Adipocyte (in vitro differentiated cells): ENCODE measurements at regions not wholly inside any gene's neighbourhood (a gene's known extent, or its start where the extent isn't known, plus 50 kb on each side); places are given as distances from the start of the nearest gene placed in this dataset.

Experiments
- DNase-seq: peaks from one replicate; pipeline ENCODE4 v3.0.0-alpha.2; 2015; ENCODE audit warnings: low read depth
- H3K27me3 ChIP-seq: replicated peaks from 2 replicates; pipeline ENCODE4 v1.7.0; 2013; ENCODE audit warnings: mild to moderate bottlenecking, low read length, moderate library complexity; ENCODE audit not compliant: control insufficient read depth, insufficient read depth
- H3K36me3 ChIP-seq: 2 replicates; pipeline ENCODE4 v1.7.0; 2013; ENCODE audit warnings: low read length, mild to moderate bottlenecking, moderate library complexity; ENCODE audit not compliant: control insufficient read depth, insufficient read depth, severe bottlenecking
- H3K4me1 ChIP-seq: 2 replicates; pipeline ENCODE4 v1.7.0; 2013; ENCODE audit warnings: mild to moderate bottlenecking, low read length, moderate library complexity; ENCODE audit not compliant: control insufficient read depth, insufficient read depth
- H3K4me3 ChIP-seq: 2 replicates; pipeline ENCODE4 v1.7.0; 2013; ENCODE audit warnings: mild to moderate bottlenecking, low read length, moderate library complexity
- H3K9ac ChIP-seq: 2 replicates; pipeline ENCODE4 v1.7.0; 2013; ENCODE audit warnings: mild to moderate bottlenecking, low read length, moderate library complexity
- H3K9me3 ChIP-seq: 2 replicates; pipeline ENCODE4 v1.7.0; 2013; ENCODE audit warnings: mild to moderate bottlenecking, low read length, moderate library complexity; ENCODE audit not compliant: control insufficient read depth

DNA sequence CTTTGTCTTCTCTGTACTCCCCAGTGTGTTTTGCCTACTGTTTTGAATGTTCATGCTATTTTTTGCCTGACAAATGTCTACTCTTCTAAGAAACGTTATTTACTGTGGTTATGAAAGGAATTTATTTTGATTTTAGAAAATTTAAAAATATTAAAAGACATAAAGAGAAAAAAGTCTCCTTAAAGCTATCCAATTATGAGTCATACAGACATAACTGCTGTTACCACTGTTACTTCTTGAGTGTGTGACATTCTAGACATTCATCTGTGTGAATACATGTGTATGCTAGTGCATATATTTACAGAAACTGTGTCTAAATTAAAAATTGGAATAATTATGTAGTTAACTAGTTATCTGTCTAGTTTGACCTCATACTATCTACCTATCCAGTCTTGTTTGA, 187.6 kb upstream of the SGCG start:
- Histone ChIP-seq H3K4me3 (no peak overlapping the region), H3K4me1 (no peaks in the 10 kb centered on the region), H3K36me3 (no peaks in the 10 kb centered on the region), H3K27me3 (no peaks in the 10 kb centered on the region), H3K9ac (no peak overlapping the region), H3K9me3 (no peaks in the 10 kb centered on the region)
- DNase-seq = no peak

DNA sequence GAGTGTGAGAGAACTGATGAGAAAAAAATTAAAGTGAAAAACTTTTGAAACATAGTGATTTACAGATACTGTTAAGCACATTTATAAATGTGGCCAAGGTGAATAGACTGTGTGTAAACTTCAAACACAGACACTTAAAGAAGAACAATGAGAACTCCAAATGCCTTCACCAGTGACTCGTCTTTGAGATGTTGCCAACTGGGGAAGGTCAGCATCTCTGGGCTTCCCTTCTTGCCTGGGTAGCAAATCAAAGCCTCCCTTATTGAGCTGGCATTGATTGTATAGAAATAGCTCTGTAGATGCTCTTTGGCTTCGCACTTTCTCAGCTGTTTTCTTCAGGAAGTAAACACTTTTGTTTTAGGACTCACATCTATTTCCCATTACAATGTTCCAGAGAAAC, 177.3 kb upstream of the SGCG start:
- Histone ChIP-seq H3K27me3 (no peaks in the 10 kb centered on the region), H3K9me3 (no peaks in the 10 kb centered on the region), H3K4me1 (no peaks in the 10 kb centered on the region), H3K9ac (no peak overlapping the region), H3K4me3 (no peak overlapping the region), H3K36me3 (no peaks in the 10 kb centered on the region)
- DNase-seq = no peak

DNA sequence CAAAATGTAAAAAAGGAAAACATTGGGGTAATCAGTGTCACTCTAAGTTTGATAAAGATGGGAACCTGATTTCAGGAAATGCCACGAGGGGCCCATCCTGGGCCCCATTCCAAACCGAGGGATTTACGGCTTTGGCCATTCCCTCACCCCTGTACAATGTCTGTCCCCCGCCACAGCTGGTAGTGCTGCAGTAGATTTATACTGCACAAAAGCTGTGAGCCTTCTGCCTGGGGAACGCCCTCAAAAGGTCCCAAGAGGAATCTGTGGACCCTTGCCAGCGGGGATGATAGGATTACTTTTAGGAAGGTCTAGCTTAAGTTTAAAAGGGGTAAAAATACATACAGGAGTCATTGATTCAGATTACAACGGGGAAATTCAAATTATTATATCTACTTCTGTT, 173.4 kb upstream of the SGCG start:
- no peak for DNase-seq
- H3K9me3 ChIP-seq = peaks cover 1% of the 10 kb centered on the region

DNA sequence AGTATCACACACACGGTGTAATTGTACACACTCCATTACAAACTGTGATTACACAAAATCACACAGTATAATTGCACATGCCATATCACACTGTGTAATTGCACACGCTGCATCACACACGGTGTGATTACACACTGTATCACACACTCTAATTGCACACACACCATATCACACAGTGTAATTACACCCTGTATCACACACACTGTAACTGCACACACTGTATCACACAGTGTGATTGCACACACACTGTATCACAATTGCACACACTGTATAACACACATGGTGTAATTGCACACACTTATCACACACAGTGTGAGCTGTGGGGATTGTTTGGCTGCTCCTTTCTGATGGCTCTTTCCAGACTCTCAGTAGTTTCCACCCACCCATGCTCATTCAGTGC, 162.6 kb upstream of the SGCG start:
- H3K4me3 ChIP-seq = no peak overlapping the region
- H3K9me3 ChIP-seq = peaks cover 14% of the 10 kb centered on the region
- no peak for DNase-seq
- no peaks in the 10 kb centered on the region for H3K4me1 ChIP-seq
- no peaks in the 10 kb centered on the region for H3K36me3 ChIP-seq
- no peak overlapping the region for H3K9ac ChIP-seq
- no peaks in the 10 kb centered on the region for H3K27me3 ChIP-seq

More for the DNA sequence above, 173.4 kb upstream of the SGCG start:
- H3K27me3 ChIP-seq = peaks cover 5% of the 10 kb centered on the region
- no peak overlapping the region for H3K4me3 ChIP-seq
- no peak overlapping the region for H3K9ac ChIP-seq
- H3K36me3 ChIP-seq = no peaks in the 10 kb centered on the region
- no peaks in the 10 kb centered on the region for H3K4me1 ChIP-seq

DNA sequence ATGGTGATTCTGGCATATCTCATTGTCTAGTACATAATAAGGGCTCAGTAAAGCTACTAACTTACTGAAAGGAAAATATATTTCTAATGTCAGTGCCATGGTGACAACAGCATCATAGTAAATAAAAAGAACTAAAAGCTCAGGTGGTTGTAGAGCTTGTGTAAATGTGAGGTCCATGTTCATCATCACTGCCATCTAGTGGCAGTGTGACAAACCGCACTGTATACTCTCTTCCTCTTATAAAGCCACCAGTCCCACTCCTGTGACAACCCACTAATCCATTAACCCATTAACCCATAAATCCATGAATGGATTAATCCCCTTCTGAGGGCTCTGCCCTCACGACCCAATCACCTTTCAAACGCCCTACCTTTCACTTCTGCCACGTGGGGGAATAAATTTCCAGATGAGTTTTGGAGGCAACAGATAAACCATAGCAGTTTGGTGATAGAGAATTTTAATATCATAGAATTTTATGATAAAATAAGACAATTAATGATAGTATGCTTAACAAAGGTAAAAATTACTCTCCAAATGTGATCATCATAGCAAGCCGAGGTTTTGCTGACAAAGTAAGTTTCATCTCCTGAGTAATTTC, 160.4 kb upstream of the SGCG start:
- no peaks in the 10 kb centered on the region for H3K36me3 ChIP-seq
- H3K27me3 ChIP-seq = no peaks in the 10 kb centered on the region
- peak; percentile 72 for DNase-seq
- no peaks in the 10 kb centered on the region for H3K4me1 ChIP-seq
- no peak overlapping the region for H3K9ac ChIP-seq
- H3K4me3 ChIP-seq = no peak overlapping the region
- peaks cover 14% of the 10 kb centered on the region for H3K9me3 ChIP-seq

DNA sequence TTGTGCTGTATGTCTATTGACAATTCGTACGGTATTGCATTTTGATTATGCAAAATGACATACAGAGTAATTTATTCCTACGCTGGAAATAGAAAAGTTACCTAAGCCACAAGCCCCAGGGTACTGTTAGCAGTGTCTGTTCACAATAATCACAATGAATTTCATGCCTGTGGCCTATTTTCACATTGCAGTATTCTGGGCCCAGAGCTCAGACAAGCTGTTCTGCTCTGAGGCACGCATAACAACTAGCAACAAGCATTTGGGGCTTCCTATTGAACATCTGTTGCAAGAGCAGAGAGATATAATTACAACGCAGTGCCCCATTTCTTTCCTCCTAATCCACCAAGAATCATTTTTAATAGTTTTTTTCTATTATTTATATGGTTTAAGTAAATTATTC, 158.9 kb upstream of the SGCG start:
- Histone ChIP-seq H3K4me1 (no peaks in the 10 kb centered on the region), H3K9me3 (no peaks in the 10 kb centered on the region), H3K9ac (no peak overlapping the region), H3K36me3 (no peaks in the 10 kb centered on the region), H3K4me3 (no peak overlapping the region), H3K27me3 (no peaks in the 10 kb centered on the region)
- no peak for DNase-seq

DNA sequence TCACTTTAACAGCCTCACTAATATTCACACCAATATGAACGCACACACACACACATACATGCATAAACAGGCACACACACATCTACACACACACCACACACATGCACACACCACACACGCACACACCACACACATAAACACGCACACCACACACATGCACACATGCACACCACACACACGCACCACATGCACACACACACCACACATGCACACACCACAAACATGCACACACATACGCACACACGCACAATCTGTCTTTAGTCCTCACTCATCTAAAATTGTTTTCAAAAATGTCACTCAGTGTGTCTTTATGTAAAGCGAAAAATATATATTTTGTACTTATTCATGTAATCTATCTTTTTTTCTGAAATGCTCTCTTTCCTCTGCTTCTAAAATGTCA, 158.1 kb upstream of the SGCG start:
- no peak overlapping the region for H3K4me3 ChIP-seq

DNA sequence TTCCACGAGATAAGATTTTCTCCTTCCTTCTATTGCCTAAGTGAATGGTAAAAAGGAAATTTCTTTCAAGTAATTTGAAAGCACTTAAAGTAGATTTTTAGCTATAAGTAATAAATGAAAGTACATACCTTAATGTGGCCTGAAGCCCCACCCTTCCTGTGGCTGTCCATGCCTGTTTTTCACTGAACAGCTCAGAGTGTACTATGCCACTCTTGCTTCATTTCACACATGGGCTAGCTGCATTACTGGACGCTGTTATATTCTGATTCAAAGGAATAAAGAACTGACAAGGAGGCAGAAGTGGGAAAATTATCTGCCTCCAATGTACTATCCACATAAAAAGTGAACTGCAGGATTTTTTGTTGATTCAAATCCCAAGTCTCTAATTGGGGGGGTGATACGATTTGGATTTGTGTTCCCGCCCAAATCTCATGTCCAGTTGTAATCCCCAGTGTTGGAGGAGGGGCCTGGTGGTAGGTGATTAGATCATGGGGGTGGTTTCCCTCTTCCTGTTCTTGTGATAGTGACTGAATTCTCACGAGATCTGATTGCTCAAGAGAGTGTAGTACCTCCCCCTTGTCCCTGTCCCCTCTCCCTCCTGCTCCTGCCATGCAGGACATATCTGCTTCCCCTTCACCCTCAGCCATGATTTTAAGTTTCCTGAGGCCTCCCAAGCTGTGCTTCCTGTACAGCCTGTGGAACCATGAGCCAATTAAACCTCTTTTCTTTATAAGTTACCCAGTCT, 154.7 kb upstream of the SGCG start:
- no peak overlapping the region for H3K9ac ChIP-seq
- H3K36me3 ChIP-seq = no peaks in the 10 kb centered on the region
- H3K27me3 ChIP-seq = no peaks in the 10 kb centered on the region
- H3K4me1 ChIP-seq = no peaks in the 10 kb centered on the region
- DNase-seq = no peak
- no peak overlapping the region for H3K4me3 ChIP-seq
- no peaks in the 10 kb centered on the region for H3K9me3 ChIP-seq

More for the DNA sequence above, 158.1 kb upstream of the SGCG start:
- no peaks in the 10 kb centered on the region for H3K9me3 ChIP-seq
- H3K27me3 ChIP-seq = no peaks in the 10 kb centered on the region
- DNase-seq = no peak
- no peaks in the 10 kb centered on the region for H3K36me3 ChIP-seq
- no peak overlapping the region for H3K9ac ChIP-seq
- no peaks in the 10 kb centered on the region for H3K4me1 ChIP-seq

DNA sequence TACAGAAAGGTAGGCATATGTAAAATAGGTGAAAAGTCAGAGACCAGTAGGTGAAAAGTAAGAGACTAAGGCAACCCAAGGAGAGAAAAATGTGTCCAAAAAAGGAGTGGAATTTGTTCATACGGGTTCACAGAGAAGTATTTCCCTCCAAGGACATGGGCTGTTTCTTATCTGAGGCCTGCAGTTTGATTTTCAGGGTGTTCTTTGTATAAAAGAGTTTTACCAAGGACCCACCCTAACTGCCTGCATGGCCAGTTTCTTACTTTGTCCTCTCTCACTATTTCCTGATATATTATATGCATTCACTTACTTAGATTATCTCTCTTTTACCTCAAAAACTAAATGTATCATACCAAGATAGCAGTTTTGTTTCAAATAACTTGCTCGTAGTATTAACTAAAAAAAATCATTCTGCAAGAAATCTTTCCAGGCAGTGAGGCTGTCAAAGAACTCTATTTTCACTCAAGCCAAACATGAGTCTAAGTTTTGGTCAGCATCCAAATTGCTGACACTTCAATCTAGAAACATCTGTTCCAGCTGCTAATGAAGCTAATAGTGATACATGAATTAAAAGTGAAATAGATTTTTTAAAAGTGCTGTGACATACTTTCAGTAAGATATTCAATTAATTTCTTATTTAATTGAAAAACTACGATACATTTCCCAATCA, 141.4 kb upstream of the SGCG start:
- Histone ChIP-seq H3K9ac (no peak overlapping the region), H3K27me3 (no peaks in the 10 kb centered on the region), H3K36me3 (no peaks in the 10 kb centered on the region), H3K4me3 (no peak overlapping the region), H3K4me1 (no peaks in the 10 kb centered on the region), H3K9me3 (no peaks in the 10 kb centered on the region)
- no peak for DNase-seq

DNA sequence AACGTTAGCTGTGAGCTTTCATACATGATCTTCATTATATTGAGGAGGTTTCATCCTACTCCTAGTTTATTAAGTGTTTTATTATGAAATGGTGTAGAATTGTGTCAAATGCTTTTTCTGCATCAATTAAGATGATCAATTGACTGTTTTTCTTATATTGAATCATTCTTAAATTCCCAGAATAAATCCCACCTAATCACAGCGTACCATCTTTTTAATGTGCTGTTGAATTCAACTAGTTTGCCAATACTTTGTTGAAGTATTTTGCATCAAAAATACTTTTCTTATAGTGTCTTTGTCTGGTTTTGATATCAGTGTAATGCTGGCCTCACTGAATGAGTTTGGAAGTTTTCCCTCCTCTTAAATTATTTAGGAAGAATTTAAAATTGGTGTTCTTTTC, 138.6 kb upstream of the SGCG start:
- Histone ChIP-seq H3K4me3 (no peak overlapping the region), H3K27me3 (no peaks in the 10 kb centered on the region), H3K4me1 (no peaks in the 10 kb centered on the region), H3K9me3 (no peaks in the 10 kb centered on the region), H3K36me3 (no peaks in the 10 kb centered on the region), H3K9ac (no peak overlapping the region)
- DNase-seq = no peak

DNA sequence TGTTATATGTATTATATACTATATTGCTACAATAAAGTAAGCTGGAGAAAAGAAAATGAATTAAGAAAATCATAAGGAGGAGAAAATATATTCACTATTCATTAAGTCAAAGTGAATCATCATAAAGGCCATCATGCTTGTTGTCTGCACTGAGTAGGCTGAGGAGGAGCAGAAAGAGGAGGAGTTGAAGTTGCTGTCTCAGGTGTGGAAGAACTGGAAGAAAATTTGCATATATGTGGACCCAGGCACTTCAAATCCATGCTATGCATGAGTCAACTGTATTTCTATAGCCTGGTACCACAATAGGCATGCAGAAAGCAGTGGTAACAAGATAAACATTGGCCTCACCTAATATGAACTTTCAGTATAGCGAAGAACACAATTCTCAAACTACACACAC, 135.9 kb upstream of the SGCG start:
- Histone ChIP-seq H3K36me3 (no peaks in the 10 kb centered on the region), H3K27me3 (no peaks in the 10 kb centered on the region), H3K9me3 (no peaks in the 10 kb centered on the region), H3K4me3 (no peak overlapping the region), H3K4me1 (no peaks in the 10 kb centered on the region), H3K9ac (no peak overlapping the region)
- DNase-seq = no peak
